C4-2B (cell line): ENCODE measurements at regions not wholly inside any gene's neighbourhood (a gene's known extent, or its start where the extent isn't known, plus 50 kb on each side); places are given as distances from the start of the nearest gene placed in this dataset.

Experiments
- H3K27ac ChIP-seq: fragments of 450-650 bp; 2 replicates; pipeline ENCODE4 v1.5.1; 2017
- ZFX ChIP-seq: fragments of 450-650 bp; IDR thresholded peaks from 2 replicates; pipeline ENCODE4 v1.6.1; 2017
- TF ChIP-seq, protein P1 (sequence below): fragments of 450-650 bp; conservative IDR thresholded peaks from 2 replicates; pipeline ENCODE4 v1.5.1; 2017; ENCODE audit warnings: mild to moderate bottlenecking

DNA sequence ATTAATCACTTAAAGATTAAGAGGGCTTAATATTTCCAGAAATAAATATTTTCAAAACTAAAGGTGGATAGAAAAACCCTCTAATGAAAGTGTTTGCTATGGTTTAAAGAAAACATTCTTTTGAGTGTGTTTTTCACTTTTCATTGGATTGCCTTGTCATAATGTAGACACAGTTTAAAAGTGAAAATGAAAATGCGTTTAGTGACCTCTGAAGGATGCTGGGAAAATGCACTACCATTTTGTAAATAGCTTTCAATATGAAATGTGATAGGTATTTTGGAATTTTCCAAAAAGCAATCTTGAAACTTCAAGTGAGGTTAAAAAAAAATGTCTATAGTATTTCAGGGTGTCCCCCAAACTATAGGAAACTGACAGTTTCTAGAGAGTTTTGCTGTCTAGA, 642.2 kb downstream of the C4orf33 start:
- TF ChIP-seq, protein P1, sequence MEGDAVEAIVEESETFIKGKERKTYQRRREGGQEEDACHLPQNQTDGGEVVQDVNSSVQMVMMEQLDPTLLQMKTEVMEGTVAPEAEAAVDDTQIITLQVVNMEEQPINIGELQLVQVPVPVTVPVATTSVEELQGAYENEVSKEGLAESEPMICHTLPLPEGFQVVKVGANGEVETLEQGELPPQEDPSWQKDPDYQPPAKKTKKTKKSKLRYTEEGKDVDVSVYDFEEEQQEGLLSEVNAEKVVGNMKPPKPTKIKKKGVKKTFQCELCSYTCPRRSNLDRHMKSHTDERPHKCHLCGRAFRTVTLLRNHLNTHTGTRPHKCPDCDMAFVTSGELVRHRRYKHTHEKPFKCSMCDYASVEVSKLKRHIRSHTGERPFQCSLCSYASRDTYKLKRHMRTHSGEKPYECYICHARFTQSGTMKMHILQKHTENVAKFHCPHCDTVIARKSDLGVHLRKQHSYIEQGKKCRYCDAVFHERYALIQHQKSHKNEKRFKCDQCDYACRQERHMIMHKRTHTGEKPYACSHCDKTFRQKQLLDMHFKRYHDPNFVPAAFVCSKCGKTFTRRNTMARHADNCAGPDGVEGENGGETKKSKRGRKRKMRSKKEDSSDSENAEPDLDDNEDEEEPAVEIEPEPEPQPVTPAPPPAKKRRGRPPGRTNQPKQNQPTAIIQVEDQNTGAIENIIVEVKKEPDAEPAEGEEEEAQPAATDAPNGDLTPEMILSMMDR, result no peak
- no peak for TF ChIP-seq ZFX
- H3K27ac ChIP-seq, result no peak overlapping the region

DNA sequence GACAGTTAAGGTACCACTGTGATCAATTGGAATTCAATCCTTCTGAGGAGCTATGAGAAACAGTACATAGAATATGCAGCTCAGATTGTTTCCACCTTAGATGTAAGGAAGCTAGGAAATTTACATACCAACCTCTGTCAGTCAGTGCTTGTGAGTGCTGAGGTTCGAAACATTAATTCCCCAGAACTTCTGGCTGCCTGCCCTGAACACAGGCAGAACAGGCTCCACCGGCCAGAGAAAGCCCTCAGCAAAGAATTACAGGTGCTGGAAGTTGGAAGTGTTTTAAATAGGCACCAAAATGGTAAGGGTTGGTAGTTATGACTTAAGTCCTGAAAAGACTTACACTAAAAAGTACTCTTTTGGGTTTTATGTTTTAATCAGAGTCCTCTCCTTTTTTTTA, 651.8 kb downstream of the C4orf33 start:
- TF ChIP-seq ZFX, result no peak
- TF ChIP-seq, protein P1, result no peak
- H3K27ac ChIP-seq, result no peak overlapping the region

GRCh38 chr4:129748991-129749390, 653.0 kb downstream of the C4orf33 start:
- no peak overlapping the region for H3K27ac ChIP-seq
- TF ChIP-seq, protein P1, result no peak
- no peak for TF ChIP-seq ZFX

GRCh38 chr4:129751646-129752045, 655.7 kb downstream of the C4orf33 start:
- TF ChIP-seq, protein P1, result no peak
- TF ChIP-seq ZFX, result no peak

GRCh38 chr4:129783596-129783995, 687.6 kb downstream of the C4orf33 start:
- H3K27ac ChIP-seq, result no peak overlapping the region
- TF ChIP-seq ZFX, result no peak
- TF ChIP-seq, protein P1, result no peak

More at GRCh38 chr4:129751646-129752045, 655.7 kb downstream of the C4orf33 start:
- no peak overlapping the region for H3K27ac ChIP-seq

GRCh38 chr4:129788486-129788885, 692.5 kb downstream of the C4orf33 start:
- no peak overlapping the region for H3K27ac ChIP-seq
- TF ChIP-seq, protein P1, result no peak
- no peak for TF ChIP-seq ZFX

GRCh38 chr4:129804461-129804981, 708.6 kb downstream of the C4orf33 start:
- no peak for TF ChIP-seq ZFX
- TF ChIP-seq, protein P1, result no peak
- no peak overlapping the region for H3K27ac ChIP-seq
